ENCODE measurements at regions not wholly inside any gene's neighbourhood (a gene's known extent, or its start where the extent isn't known, plus 50 kb on each side); places are given as distances from the start of the nearest gene placed in this dataset.

GRCh38 chr1:116835161-116835560 lies 74.6 kb upstream of the PTGFRN start:
- Histone ChIP-seq H3K36me3 (ENCODE audit: insufficient read depth, low read length) (no peaks in the 10 kb centered on the region), H3K27ac (ENCODE audit: low read depth in 1 of 2, low read length in 2 of 2) (no peak overlapping the region), H3K4me1 (ENCODE audit: insufficient read depth, low read length) (no peaks in the 10 kb centered on the region), H3K9me3 (ENCODE audit: control insufficient read depth in 1 of 2, insufficient read depth in 1 of 2, low read length in 2 of 2) (peaks cover 0 to 5% of the 10 kb centered on the region in 2 experiments), H3K27me3 (ENCODE audit: control insufficient read depth in 1 of 2, insufficient read depth in 2 of 2, low read length in 2 of 2) (no peaks in the 10 kb centered on the region), H3K4me3 (ENCODE audit: low read length) (no peak overlapping the region)
- no peaks in the 10 kb centered on the region for H3K4me1 Mint-ChIP-seq (ENCODE audit: low read depth)
- H3K36me3 Mint-ChIP-seq (ENCODE audit: low read depth): no peaks in the 10 kb centered on the region
- no peak overlapping the region for H3K4me3 Mint-ChIP-seq
- no peaks in the 10 kb centered on the region for H3K9me3 Mint-ChIP-seq
- DNase-seq (no peak), ATAC-seq (ENCODE audit: poor library complexity) (no peak)
- no peak overlapping the region for H3K27ac Mint-ChIP-seq
- TF ChIP-seq CTCF (IDR thresholded peaks at IDR 0.05): no peak
- CTCF ChIA-PET: no interaction called here
- POLR2A ChIA-PET: no interaction called here
- H3K27me3 Mint-ChIP-seq: no peaks in the 10 kb centered on the region
- intact Hi-C loops (cut with DNase I, micrococcal nuclease): no loop called here

DNA sequence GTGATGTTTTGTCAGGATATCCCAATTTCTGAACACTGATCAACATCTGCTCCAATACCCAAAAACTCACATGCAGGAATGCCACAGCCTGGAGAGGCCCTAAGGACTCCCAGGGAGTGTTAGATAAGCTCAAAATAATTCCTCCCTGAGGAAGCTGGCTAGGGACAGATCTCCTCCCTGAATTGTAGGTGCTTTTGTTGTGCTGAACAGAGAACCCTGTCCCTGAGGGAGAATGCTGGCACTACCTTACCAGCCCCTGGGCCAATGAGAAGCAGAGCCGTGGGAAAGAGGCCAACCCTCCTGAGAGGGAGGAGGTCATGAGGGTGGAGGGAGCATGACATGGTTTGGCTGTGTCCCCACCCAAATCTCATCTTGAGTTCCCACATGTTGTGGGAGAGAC lies 73.6 kb upstream of the PTGFRN start:
- Histone ChIP-seq H3K27ac (ENCODE audit: low read depth in 1 of 2, low read length in 2 of 2) (no peak overlapping the region), H3K4me3 (ENCODE audit: low read length) (no peak overlapping the region), H3K9me3 (ENCODE audit: control insufficient read depth in 1 of 2, insufficient read depth in 1 of 2, low read length in 2 of 2) (peaks cover 0 to 5% of the 10 kb centered on the region in 2 experiments), H3K27me3 (ENCODE audit: control insufficient read depth in 1 of 2, insufficient read depth in 2 of 2, low read length in 2 of 2) (no peaks in the 10 kb centered on the region), H3K4me1 (ENCODE audit: insufficient read depth, low read length) (no peaks in the 10 kb centered on the region), H3K36me3 (ENCODE audit: insufficient read depth, low read length) (no peaks in the 10 kb centered on the region)
- intact Hi-C loops (cut with DNase I, micrococcal nuclease): no loop called here
- ATAC-seq (ENCODE audit: poor library complexity): no peak
- Mint-ChIP-seq H3K36me3 (ENCODE audit: low read depth) (no peaks in the 10 kb centered on the region), H3K4me1 (ENCODE audit: low read depth) (no peaks in the 10 kb centered on the region), H3K27ac (no peak overlapping the region), H3K27me3 (no peaks in the 10 kb centered on the region), H3K4me3 (no peak overlapping the region), H3K9me3 (no peaks in the 10 kb centered on the region)
- POLR2A ChIA-PET: no interaction called here
- CTCF ChIA-PET: interaction anchor here (0.9 kb wide), 1 partner anchor 20 kb away, joined by 3 read pairs; no protein-coding TSS in a partner anchor
- no peak for DNase-seq
- no peak for TF ChIP-seq CTCF (IDR thresholded peaks at IDR 0.05)

GRCh38 chr1:116841569-116842344 lies 68.0 kb upstream of the PTGFRN start:
- no peaks in the 10 kb centered on the region for H3K9me3 Mint-ChIP-seq
- intact Hi-C loops (cut with DNase I, micrococcal nuclease): no loop called here
- no peak overlapping the region for H3K4me3 Mint-ChIP-seq
- ChIA-PET CTCF (interaction anchor here (0.9 to 1.2 kb wide), 3 partner anchors 9 to 15 kb away, joined by 3 to 4 read pairs (median 3); no protein-coding TSS in a partner anchor), POLR2A (no interaction called here)
- no peaks in the 10 kb centered on the region for H3K4me1 ChIP-seq (ENCODE audit: insufficient read depth, low read length)
- H3K9me3 ChIP-seq (ENCODE audit: control insufficient read depth in 1 of 2, insufficient read depth in 1 of 2, low read length in 2 of 2): peaks cover 0 to 5% of the 10 kb centered on the region in 2 experiments
- ATAC-seq (ENCODE audit: poor library complexity) (no peak), DNase-seq (no peak)
- H3K36me3 ChIP-seq (ENCODE audit: insufficient read depth, low read length): no peaks in the 10 kb centered on the region
- no peak overlapping the region for H3K27ac ChIP-seq (ENCODE audit: low read depth in 1 of 2, low read length in 2 of 2)
- H3K27me3 ChIP-seq (ENCODE audit: control insufficient read depth in 1 of 2, insufficient read depth in 2 of 2, low read length in 2 of 2): no peaks in the 10 kb centered on the region
- H3K27me3 Mint-ChIP-seq: no peaks in the 10 kb centered on the region
- H3K27ac Mint-ChIP-seq: no peak overlapping the region
- no peak overlapping the region for H3K4me3 ChIP-seq (ENCODE audit: low read length)
- H3K4me1 Mint-ChIP-seq (ENCODE audit: low read depth): no peaks in the 10 kb centered on the region
- no peak for TF ChIP-seq CTCF (IDR thresholded peaks at IDR 0.05)
- no peaks in the 10 kb centered on the region for H3K36me3 Mint-ChIP-seq (ENCODE audit: low read depth)

Measured in CD4-positive, alpha-beta T cell (primary cell).